ENCODE measurements at regions not wholly inside any gene's neighbourhood (a gene's known extent, or its start where the extent isn't known, plus 50 kb on each side); places are given as distances from the start of the nearest gene placed in this dataset.

GRCh38 chr2:176814274-176814673 is 398.3 kb upstream of the HNRNPA3 start:
- ChIA-PET CTCF (interaction anchor here (0.6 to 4.1 kb wide), 30 partner anchors 8 to 687 kb away, joined by 3 to 23 read pairs (median 4); no protein-coding TSS in a partner anchor), POLR2A (interaction anchor here (0.6 to 2.0 kb wide), 3 partner anchors 160 to 359 kb away, joined by 3 to 7 read pairs (median 3); no protein-coding TSS in a partner anchor)
- peak; percentile 19; the same call in 1 of the 2 replicates for TF ChIP-seq GLIS1 (tag by site-specific recombination; IDR thresholded peaks at IDR 0.05)
- no peak for TF ChIP-seq ZBTB20 (tag by site-specific recombination; IDR thresholded peaks at IDR 0.05)
- TF ChIP-seq BCL6B (tag by site-specific recombination; IDR thresholded peaks at IDR 0.05) = no peak
- TF ChIP-seq ZNF121 (tag by site-specific recombination; IDR thresholded peaks at IDR 0.05) = no peak
- Histone ChIP-seq H3K4me1 (ENCODE audit: control insufficient read depth, insufficient read depth, low read length) (peaks cover 4% of the 10 kb centered on the region; the same call in 1 of the 2 replicates), H3K27ac (ENCODE audit: extremely low read depth, low read depth, low read length) (no peak overlapping the region), H3K4me3 (ENCODE audit: low read depth, low read length) (no peak overlapping the region), H3K9me3 (ENCODE audit: control insufficient read depth, insufficient read depth, low read depth, low read length) (no peaks in the 10 kb centered on the region), H3K36me3 (ENCODE audit: control insufficient read depth in 2 of 2, insufficient read depth in 1 of 2, low read length in 2 of 2) (no peaks in the 10 kb centered on the region)

GRCh38 chr2:176814740-176815367 is 397.7 kb upstream of the HNRNPA3 start:
- ChIA-PET CTCF (interaction anchor here (0.6 to 4.1 kb wide), 31 partner anchors 8 to 688 kb away, joined by 3 to 23 read pairs (median 4); no protein-coding TSS in a partner anchor), POLR2A (interaction anchor here (0.6 to 2.0 kb wide), 3 partner anchors 161 to 360 kb away, joined by 3 to 7 read pairs (median 3); no protein-coding TSS in a partner anchor)
- Histone ChIP-seq H3K36me3 (ENCODE audit: control insufficient read depth in 2 of 2, insufficient read depth in 1 of 2, low read length in 2 of 2) (no peaks in the 10 kb centered on the region), H3K9me3 (ENCODE audit: control insufficient read depth, insufficient read depth, low read depth, low read length) (no peaks in the 10 kb centered on the region), H3K4me1 (ENCODE audit: control insufficient read depth, insufficient read depth, low read length) (peaks cover 4% of the 10 kb centered on the region; the same call in 1 of the 2 replicates), H3K4me3 (ENCODE audit: low read depth, low read length) (no peak overlapping the region), H3K27ac (ENCODE audit: extremely low read depth, low read depth, low read length) (no peak overlapping the region)
- TF ChIP-seq ZNF596 (tag by site-specific recombination; IDR thresholded peaks at IDR 0.05) (peak; percentile 84), ZNF654 (tag by site-specific recombination; IDR thresholded peaks at IDR 0.05; ENCODE audit: low read depth) (peak; percentile 56), ZNF580 (tag by site-specific recombination; IDR thresholded peaks at IDR 0.05) (no peak), CTCF (tag by site-specific recombination; IDR thresholded peaks at IDR 0.05) (peak; percentile 36; the same call in 1 of the 2 replicates)

- CTCF ChIA-PET = interaction anchor here (0.6 to 1.3 kb wide), 4 partner anchors 9 to 690 kb away, joined by 3 to 4 read pairs (median 3); no protein-coding TSS in a partner anchor
- POLR2A ChIA-PET = no interaction called here
Measured at GRCh38 chr2:176817061-176817565, 395.5 kb upstream of the HNRNPA3 start.

More at GRCh38 chr2:176817061-176817565, 395.5 kb upstream of the HNRNPA3 start:
- peaks cover 4% of the 10 kb centered on the region; the same call in 1 of the 2 replicates for H3K4me1 ChIP-seq (ENCODE audit: control insufficient read depth, insufficient read depth, low read length)
- H3K27ac ChIP-seq (ENCODE audit: extremely low read depth, low read depth, low read length) = no peak overlapping the region
- no peaks in the 10 kb centered on the region for H3K36me3 ChIP-seq (ENCODE audit: control insufficient read depth in 2 of 2, insufficient read depth in 1 of 2, low read length in 2 of 2)
- H3K4me3 ChIP-seq (ENCODE audit: low read depth, low read length) = no peak overlapping the region
- TF ChIP-seq HIC1 (tag by site-specific recombination; IDR thresholded peaks at IDR 0.05) (no peak), ZNF600 (tag by site-specific recombination; IDR thresholded peaks at IDR 0.05) (0 out of 2 replicates have a peak, but pooled peaks have one; percentile 11), ZFHX2 (tag by site-specific recombination; conservative IDR thresholded peaks at IDR 0.05) (peak; percentile 21; the same call in 1 of the 2 replicates), CTCF (tag by site-specific recombination; IDR thresholded peaks at IDR 0.05) (peak; percentile 45; the same call in 1 of the 2 replicates), REST (tag by site-specific recombination; IDR thresholded peaks at IDR 0.05) (no peak)
- H3K9me3 ChIP-seq (ENCODE audit: control insufficient read depth, insufficient read depth, low read depth, low read length) = no peaks in the 10 kb centered on the region
